RCC 7860 (cell line): ENCODE measurements at regions not wholly inside any gene's neighbourhood (a gene's known extent, or its start where the extent isn't known, plus 50 kb on each side); places are given as distances from the start of the nearest gene placed in this dataset.

Source experiments
- DNase-seq: peaks from one replicate; pipeline ENCODE4 v3.0.0-alpha.2; 2015; ENCODE audit warnings: low spot score
- FAIRE-seq: peaks from 2 replicates; lab custom pipeline; 2012; peaks lifted over from hg19 to GRCh38; lab: Jason Lieb, UNC

DNA sequence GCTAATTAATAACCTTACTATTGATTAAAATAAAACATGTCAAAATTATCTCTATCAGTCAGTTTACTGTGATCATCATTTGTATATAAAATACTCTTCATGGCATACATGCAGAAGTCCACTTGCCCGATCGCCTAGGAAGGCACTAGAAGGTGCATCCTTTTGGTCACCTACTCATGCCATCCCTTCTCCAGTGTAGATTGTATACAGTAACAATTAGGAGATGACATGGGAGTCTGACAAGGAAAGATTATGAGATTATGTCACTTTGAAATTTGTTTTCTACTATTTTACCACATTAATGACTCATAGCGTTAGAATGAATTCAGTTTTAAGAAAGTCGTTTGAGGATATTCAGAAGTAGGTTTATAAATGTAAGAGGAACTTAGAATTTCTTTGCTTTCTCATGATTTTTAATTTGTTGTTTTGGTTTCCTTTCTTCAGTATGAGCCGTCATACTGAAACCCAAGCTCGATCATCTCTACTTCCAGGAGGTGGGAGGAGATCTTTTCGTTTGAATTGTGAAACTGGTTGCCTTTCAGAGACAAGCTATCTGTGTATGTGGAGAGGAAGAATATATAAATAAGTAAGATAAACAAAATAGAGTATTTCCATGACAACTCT, 51.1 kb upstream of the UNC5C start:
- DNase-seq: no peak
- FAIRE-seq: no peak
